ENCODE measurements at regions not wholly inside any gene's neighbourhood (a gene's known extent, or its start where the extent isn't known, plus 50 kb on each side); places are given as distances from the start of the nearest gene placed in this dataset.
"Not testable (repeated sequence)": the region's sequence is repeated elsewhere in the genome, so short reads cannot be mapped to it uniquely, and the experiment has no call there.

- DNase-seq, result no peak
- Histone ChIP-seq H3K4me3 (no peak overlapping the region), H3K4me2 (ENCODE audit: unreplicated experiment) (no peak overlapping the region), H2AFZ (no peak overlapping the region), H3K9ac (no peak overlapping the region), H3K27ac (no peak overlapping the region), H3F3A (ENCODE audit: insufficient read depth) (no peaks in the 10 kb centered on the region), H3K9me3 (ENCODE audit: low read depth) (no peaks in the 10 kb centered on the region), H4K20me1 (ENCODE audit: insufficient read depth) (no peaks in the 10 kb centered on the region), H3K4me1 (ENCODE audit: insufficient read depth) (no peaks in the 10 kb centered on the region), H3K9me2 (ENCODE audit: insufficient read depth) (no peaks in the 10 kb centered on the region; the same call in 1 of the 2 replicates), H3K79me2 (ENCODE audit: insufficient read depth) (no peaks in the 10 kb centered on the region), H3K27me3 (replicated peaks; ENCODE audit: insufficient read depth) (no peaks in the 10 kb centered on the region), H3K36me3 (ENCODE audit: low read depth) (no peaks in the 10 kb centered on the region)
- TF ChIP-seq EZH2 (IDR thresholded peaks at IDR 0.05; ENCODE audit: insufficient read depth, poor library complexity, severe bottlenecking), result no peak
- TF ChIP-seq EZH2phosphoT487 (IDR thresholded peaks at IDR 0.05; ENCODE audit: insufficient read depth, low read depth), result no peak
- in situ Hi-C loops (cut with MboI), result no loop called here
- WGBS, 2 experiments (ENCODE audit: low coverage in 1 of 2, low lambda C conversion rate in 2 of 2, missing lambda C conversion rate in 2 of 2), result 24 to 27% methylated on average over 9 of the region's 9 CpGs
Observed at GRCh38 chr2:82333697-82334096, 2029.1 kb upstream of the LRRTM1 start.

GRCh38 chr2:82330155-82330554 is 2025.6 kb upstream of the LRRTM1 start:
- no peak for TF ChIP-seq EZH2 (IDR thresholded peaks at IDR 0.05; ENCODE audit: insufficient read depth, poor library complexity, severe bottlenecking)
- TF ChIP-seq EZH2phosphoT487 (IDR thresholded peaks at IDR 0.05; ENCODE audit: insufficient read depth, low read depth), result no peak
- no peaks in the 10 kb centered on the region; the same call in 1 of the 2 replicates for H3K9me2 ChIP-seq (ENCODE audit: insufficient read depth)
- H3K4me2 ChIP-seq (ENCODE audit: unreplicated experiment), result no peak overlapping the region
- H3K27me3 ChIP-seq (replicated peaks; ENCODE audit: insufficient read depth), result no peaks in the 10 kb centered on the region
- no peaks in the 10 kb centered on the region for H3K4me1 ChIP-seq (ENCODE audit: insufficient read depth)
- no peaks in the 10 kb centered on the region for H3K9me3 ChIP-seq (ENCODE audit: low read depth)
- H3K79me2 ChIP-seq (ENCODE audit: insufficient read depth), result no peaks in the 10 kb centered on the region
- no peaks in the 10 kb centered on the region for H3K36me3 ChIP-seq (ENCODE audit: low read depth)
- no peak overlapping the region for H3K4me3 ChIP-seq
- 10 to 14% methylated on average over 2 of the region's 2 CpGs for WGBS, 2 experiments (ENCODE audit: low coverage in 1 of 2, low lambda C conversion rate in 2 of 2, missing lambda C conversion rate in 2 of 2)
- no peaks in the 10 kb centered on the region for H4K20me1 ChIP-seq (ENCODE audit: insufficient read depth)
- no peak overlapping the region for H3K27ac ChIP-seq
- no peak for DNase-seq
- in situ Hi-C loops (cut with MboI), result no loop called here
- H3K9ac ChIP-seq, result no peak overlapping the region
- no peak overlapping the region for H2AFZ ChIP-seq
- no peaks in the 10 kb centered on the region for H3F3A ChIP-seq (ENCODE audit: insufficient read depth)

- 75 to 86% methylated on average over 28 to 42 of the region's 42 CpGs for WGBS, 2 experiments (ENCODE audit: low coverage in 1 of 2, low lambda C conversion rate in 2 of 2, missing lambda C conversion rate in 2 of 2)
- in situ Hi-C loops (cut with MboI); H3K9ac ChIP-seq; H3K4me2 ChIP-seq (ENCODE audit: unreplicated experiment); H3K36me3 ChIP-seq (ENCODE audit: low read depth); H2AFZ ChIP-seq; H3K4me1 ChIP-seq (ENCODE audit: insufficient read depth); H3K27ac ChIP-seq; H3K79me2 ChIP-seq (ENCODE audit: insufficient read depth); DNase-seq; H3F3A ChIP-seq (ENCODE audit: insufficient read depth); H4K20me1 ChIP-seq (ENCODE audit: insufficient read depth); H3K27me3 ChIP-seq (replicated peaks; ENCODE audit: insufficient read depth); H3K4me3 ChIP-seq; H3K9me2 ChIP-seq (ENCODE audit: insufficient read depth); H3K9me3 ChIP-seq (ENCODE audit: low read depth): not testable (repeated sequence)
Observed at GRCh38 chr2:82326180-82326767, 2021.7 kb upstream of the LRRTM1 start.

GRCh38 chr2:82320296-82320695 is 2015.7 kb upstream of the LRRTM1 start:
- Histone ChIP-seq H3K9ac (no peak overlapping the region), H3K4me3 (no peak overlapping the region), H3K36me3 (ENCODE audit: low read depth) (no peaks in the 10 kb centered on the region), H3K4me1 (ENCODE audit: insufficient read depth) (no peaks in the 10 kb centered on the region), H3K9me2 (ENCODE audit: insufficient read depth) (no peaks in the 10 kb centered on the region), H3K4me2 (ENCODE audit: unreplicated experiment) (no peak overlapping the region), H3K9me3 (ENCODE audit: low read depth) (no peaks in the 10 kb centered on the region), H3F3A (ENCODE audit: insufficient read depth) (no peaks in the 10 kb centered on the region), H2AFZ (no peak overlapping the region), H4K20me1 (ENCODE audit: insufficient read depth) (no peaks in the 10 kb centered on the region), H3K27ac (no peak overlapping the region), H3K27me3 (replicated peaks; ENCODE audit: insufficient read depth) (no peaks in the 10 kb centered on the region), H3K79me2 (ENCODE audit: insufficient read depth) (no peaks in the 10 kb centered on the region)
- TF ChIP-seq EZH2phosphoT487 (IDR thresholded peaks at IDR 0.05; ENCODE audit: insufficient read depth, low read depth) (no peak), EZH2 (IDR thresholded peaks at IDR 0.05; ENCODE audit: insufficient read depth, poor library complexity, severe bottlenecking) (no peak)
- in situ Hi-C loops (cut with MboI), result no loop called here
- no peak for DNase-seq
- WGBS, 2 experiments (ENCODE audit: low coverage in 1 of 2, low lambda C conversion rate in 2 of 2, missing lambda C conversion rate in 2 of 2), result 20 to 23% methylated on average over 3 of the region's 3 CpGs

GRCh38 chr2:82317012-82317411 is 2012.5 kb upstream of the LRRTM1 start:
- no peaks in the 10 kb centered on the region for H3K4me1 ChIP-seq (ENCODE audit: insufficient read depth)
- no peaks in the 10 kb centered on the region for H3K9me2 ChIP-seq (ENCODE audit: insufficient read depth)
- no peak overlapping the region for H3K4me2 ChIP-seq (ENCODE audit: unreplicated experiment)
- no peaks in the 10 kb centered on the region for H3K79me2 ChIP-seq (ENCODE audit: insufficient read depth)
- no peak overlapping the region for H3K4me3 ChIP-seq
- WGBS, 2 experiments (ENCODE audit: low coverage in 1 of 2, low lambda C conversion rate in 2 of 2, missing lambda C conversion rate in 2 of 2), result 7% methylated on average over 4 of the region's 4 CpGs
- in situ Hi-C loops (cut with MboI), result no loop called here
- H3K9me3 ChIP-seq (ENCODE audit: low read depth), result no peaks in the 10 kb centered on the region
- H2AFZ ChIP-seq, result no peak overlapping the region
- no peaks in the 10 kb centered on the region for H3K27me3 ChIP-seq (replicated peaks; ENCODE audit: insufficient read depth)
- no peaks in the 10 kb centered on the region for H3K36me3 ChIP-seq (ENCODE audit: low read depth)
- DNase-seq, result no peak
- no peak overlapping the region for H3K9ac ChIP-seq
- H3K27ac ChIP-seq, result no peak overlapping the region
- H4K20me1 ChIP-seq (ENCODE audit: insufficient read depth), result no peaks in the 10 kb centered on the region
- TF ChIP-seq EZH2phosphoT487 (IDR thresholded peaks at IDR 0.05; ENCODE audit: insufficient read depth, low read depth) (no peak), EZH2 (IDR thresholded peaks at IDR 0.05; ENCODE audit: insufficient read depth, poor library complexity, severe bottlenecking) (no peak)
- no peaks in the 10 kb centered on the region for H3F3A ChIP-seq (ENCODE audit: insufficient read depth)

Data from GM23248 (cell line).